HUES6 (cell line): ENCODE measurements at regions not wholly inside any gene's neighbourhood (a gene's known extent, or its start where the extent isn't known, plus 50 kb on each side); places are given as distances from the start of the nearest gene placed in this dataset.

ENCODE experiments used
- H3K27ac ChIP-seq: 2 replicates; pipeline ENCODE4 v1.7.0; 2013; ENCODE audit warnings: low read depth, mild to moderate bottlenecking, low read length, inconsistent platforms
- H3K27me3 ChIP-seq: 2 replicates; pipeline ENCODE4 v1.6.1; 2013; ENCODE audit warnings: low read length; ENCODE audit not compliant: control insufficient read depth, insufficient read depth
- H3K36me3 ChIP-seq: 2 replicates; pipeline ENCODE4 v1.6.1; 2013; ENCODE audit warnings: low read length; ENCODE audit not compliant: control insufficient read depth, insufficient read depth
- H3K4me1 ChIP-seq: 2 replicates; pipeline ENCODE4 v1.6.1; 2013; ENCODE audit warnings: low read length; ENCODE audit not compliant: control insufficient read depth, insufficient read depth
- H3K4me3 ChIP-seq: 2 replicates; pipeline ENCODE4 v1.5.1; 2013; ENCODE audit warnings: low read depth, low read length
- H3K9ac ChIP-seq: one replicate; pipeline ENCODE4 v1.6.1; 2013; ENCODE audit warnings: mild to moderate bottlenecking, low read length
- H3K9me3 ChIP-seq: 2 replicates; pipeline ENCODE4 v1.6.1; 2013; ENCODE audit warnings: low read depth, low read length; ENCODE audit not compliant: control insufficient read depth, insufficient read depth

DNA sequence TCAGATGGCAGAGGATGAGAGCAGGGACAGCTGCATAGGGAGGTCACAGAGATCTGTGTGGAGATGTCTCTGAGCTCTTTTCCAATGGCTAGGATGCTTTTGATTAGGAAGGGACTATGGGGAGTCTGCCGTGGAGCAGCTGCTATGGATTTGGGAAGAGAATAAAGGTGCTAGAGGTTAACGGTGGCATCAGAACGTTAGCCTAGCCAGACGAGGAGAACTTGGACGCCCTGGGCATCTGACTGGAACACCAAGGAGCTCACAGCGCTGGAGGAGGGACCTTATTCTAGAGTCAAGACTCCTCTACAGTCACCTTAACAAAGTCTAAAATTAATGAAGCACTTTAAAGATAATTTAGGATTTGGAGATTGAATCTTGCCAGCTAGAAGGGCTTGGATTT is 157.2 kb upstream of the B3GAT1 start:
- H3K36me3 ChIP-seq, result no peaks in the 10 kb centered on the region
- H3K4me1 ChIP-seq, result no peaks in the 10 kb centered on the region
- H3K4me3 ChIP-seq, result no peak overlapping the region
- H3K27ac ChIP-seq, result no peak overlapping the region
- H3K9ac ChIP-seq, result no peak overlapping the region
- no peaks in the 10 kb centered on the region for H3K9me3 ChIP-seq
- H3K27me3 ChIP-seq, result no peaks in the 10 kb centered on the region

DNA sequence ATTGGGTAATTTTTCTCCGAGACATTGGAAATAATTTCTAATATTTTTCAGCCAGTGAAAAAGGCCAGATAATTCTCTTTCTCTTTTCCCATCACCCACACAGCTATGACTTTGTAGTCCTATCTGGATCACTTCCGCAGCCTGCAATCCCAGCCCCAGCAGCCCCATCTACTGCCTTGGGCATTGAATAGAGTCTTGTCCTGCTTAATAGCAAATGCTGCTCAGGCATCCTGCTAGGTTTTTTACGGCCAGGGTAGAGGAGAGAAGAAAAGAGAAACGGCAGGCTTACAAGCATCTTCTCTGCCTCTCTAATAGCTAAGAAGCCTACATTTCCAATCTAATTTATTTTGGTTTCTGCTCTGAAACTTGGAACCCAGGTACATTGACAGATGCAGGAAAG is 154.3 kb upstream of the B3GAT1 start:
- Histone ChIP-seq H3K4me1 (peaks cover 1% of the 10 kb centered on the region; the same call in 1 of the 2 replicates), H3K27me3 (no peaks in the 10 kb centered on the region), H3K27ac (no peak overlapping the region), H3K9ac (no peak overlapping the region), H3K9me3 (no peaks in the 10 kb centered on the region), H3K4me3 (no peak overlapping the region), H3K36me3 (no peaks in the 10 kb centered on the region)

DNA sequence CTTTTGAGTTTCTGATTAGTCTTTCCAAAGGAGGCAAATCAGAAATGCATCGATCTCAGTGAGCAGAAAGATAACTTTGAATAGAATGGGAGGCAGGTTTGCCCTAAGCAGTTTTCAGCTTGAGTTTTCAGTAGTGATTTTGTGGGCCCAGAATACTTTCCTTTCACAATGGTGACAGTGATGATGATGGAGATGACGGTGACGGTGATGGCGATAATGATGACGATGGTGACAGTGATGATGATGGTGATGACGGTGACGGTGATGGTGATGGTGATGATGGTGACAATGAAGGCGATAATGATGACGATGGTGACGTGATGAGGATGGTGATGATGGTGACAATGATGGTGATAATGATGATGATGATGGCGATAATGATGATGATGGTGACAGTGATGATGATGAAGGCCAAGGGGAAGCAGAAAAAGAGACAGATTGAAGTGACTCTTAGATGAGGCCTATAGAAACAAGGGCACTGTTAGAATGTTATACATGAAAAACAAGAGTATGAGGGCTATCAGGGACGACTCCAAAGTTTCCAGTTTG is 153.4 kb upstream of the B3GAT1 start:
- H3K9me3 ChIP-seq, result no peaks in the 10 kb centered on the region
- H3K9ac ChIP-seq, result no peak overlapping the region
- H3K27ac ChIP-seq, result no peak overlapping the region
- H3K36me3 ChIP-seq, result no peaks in the 10 kb centered on the region
- no peak overlapping the region for H3K4me3 ChIP-seq
- no peaks in the 10 kb centered on the region for H3K27me3 ChIP-seq
- peaks cover 10% of the 10 kb centered on the region; the same call in 1 of the 2 replicates for H3K4me1 ChIP-seq

DNA sequence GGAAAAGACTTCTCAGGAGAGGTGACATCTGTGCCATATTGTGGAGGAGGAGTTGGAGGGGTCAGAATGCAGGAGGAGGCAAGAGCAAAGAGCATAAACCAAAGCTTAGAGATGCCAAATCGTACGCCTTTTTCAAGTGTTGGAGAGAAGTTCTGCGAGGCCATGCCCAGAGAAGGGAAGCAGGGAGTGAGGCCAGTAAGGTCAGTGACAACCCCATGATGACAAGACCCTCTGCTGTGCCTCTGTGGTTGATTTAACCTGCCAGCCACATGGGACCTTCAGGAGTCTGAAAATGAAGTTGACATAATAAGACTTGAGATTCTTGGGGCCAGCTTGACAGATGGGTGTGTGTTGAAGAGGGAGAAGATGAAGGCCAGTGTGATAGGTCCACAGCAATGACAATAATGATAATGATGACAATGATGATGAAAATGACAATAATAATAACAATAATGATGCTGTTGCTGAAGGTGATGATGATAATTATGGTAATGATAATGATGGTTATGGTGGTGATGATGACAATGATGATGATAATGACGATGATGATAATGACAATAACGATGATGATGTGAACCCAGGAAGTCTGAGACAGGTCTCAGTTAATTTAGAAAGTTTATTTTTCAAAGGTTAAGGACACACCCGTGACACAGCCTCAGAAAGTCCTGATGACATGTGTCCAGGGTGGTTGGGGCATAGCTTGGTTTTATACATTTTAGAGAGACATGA is 152.6 kb upstream of the B3GAT1 start:
- Histone ChIP-seq H3K27me3 (no peaks in the 10 kb centered on the region), H3K9me3 (no peaks in the 10 kb centered on the region), H3K4me1 (peaks cover 17% of the 10 kb centered on the region; the same call in 1 of the 2 replicates), H3K36me3 (no peaks in the 10 kb centered on the region), H3K9ac (no peak overlapping the region), H3K4me3 (no peak overlapping the region), H3K27ac (no peak overlapping the region)

DNA sequence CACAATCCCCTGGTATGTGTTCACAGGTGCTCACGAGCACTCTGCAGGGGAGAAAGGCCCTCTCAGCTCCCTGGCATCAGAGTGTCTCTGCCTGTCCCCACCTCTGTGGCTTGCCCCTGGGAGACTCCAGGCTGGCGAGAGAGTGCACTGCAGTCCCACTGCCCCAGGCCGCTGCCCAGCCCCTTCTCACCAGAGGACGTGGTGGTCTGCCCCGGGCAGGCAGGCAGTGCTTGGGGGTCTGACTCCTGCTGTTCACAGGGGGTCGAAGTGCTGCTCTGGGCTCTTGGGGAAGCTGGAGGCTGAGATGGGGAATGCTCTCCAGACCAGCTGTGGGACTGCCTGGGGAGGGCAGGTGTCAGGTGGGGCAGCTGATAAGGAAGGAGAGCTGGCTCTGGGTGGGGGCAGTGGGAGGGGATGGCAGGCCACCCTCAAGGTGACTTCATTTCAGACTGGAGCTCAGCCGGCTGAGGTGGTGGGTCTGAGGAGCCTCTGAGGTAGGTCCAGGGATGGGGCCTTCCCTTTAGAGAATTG is 151.0 kb upstream of the B3GAT1 start:
- H3K9me3 ChIP-seq, result no peaks in the 10 kb centered on the region
- no peaks in the 10 kb centered on the region; the same call in 1 of the 2 replicates for H3K27me3 ChIP-seq
- H3K27ac ChIP-seq, result no peak overlapping the region

DNA sequence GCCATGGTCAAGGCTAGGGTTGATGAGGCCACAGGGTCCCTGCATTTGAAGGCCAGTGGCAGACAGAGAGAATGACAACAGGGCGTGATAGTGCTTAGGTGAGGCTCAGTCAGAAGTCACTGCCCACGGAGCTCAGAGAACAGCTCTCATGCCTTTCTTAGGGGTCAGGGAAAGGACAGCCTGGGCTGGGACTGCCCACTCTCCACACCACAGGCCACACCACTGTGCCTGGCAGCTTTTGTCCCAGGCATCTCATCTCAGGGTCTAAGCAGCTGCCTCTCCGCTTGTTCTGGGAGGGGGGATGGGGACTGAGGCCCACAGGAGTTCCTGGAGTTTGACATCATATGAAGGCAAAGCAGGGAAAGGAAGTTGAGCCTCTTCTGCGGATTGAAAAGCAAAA is 150.2 kb upstream of the B3GAT1 start:
- no peaks in the 10 kb centered on the region for H3K9me3 ChIP-seq
- H3K36me3 ChIP-seq, result no peaks in the 10 kb centered on the region
- H3K4me3 ChIP-seq, result no peak overlapping the region
- no peak overlapping the region for H3K27ac ChIP-seq
- peaks cover 19% of the 10 kb centered on the region; the same call in 1 of the 2 replicates for H3K4me1 ChIP-seq
- H3K27me3 ChIP-seq, result no peaks in the 10 kb centered on the region; the same call in 1 of the 2 replicates
- no peak overlapping the region for H3K9ac ChIP-seq

More for the DNA sequence above, 151.0 kb upstream of the B3GAT1 start:
- Histone ChIP-seq H3K4me3 (no peak overlapping the region), H3K9ac (no peak overlapping the region), H3K4me1 (peaks cover 19% of the 10 kb centered on the region; the same call in 1 of the 2 replicates), H3K36me3 (no peaks in the 10 kb centered on the region)

DNA sequence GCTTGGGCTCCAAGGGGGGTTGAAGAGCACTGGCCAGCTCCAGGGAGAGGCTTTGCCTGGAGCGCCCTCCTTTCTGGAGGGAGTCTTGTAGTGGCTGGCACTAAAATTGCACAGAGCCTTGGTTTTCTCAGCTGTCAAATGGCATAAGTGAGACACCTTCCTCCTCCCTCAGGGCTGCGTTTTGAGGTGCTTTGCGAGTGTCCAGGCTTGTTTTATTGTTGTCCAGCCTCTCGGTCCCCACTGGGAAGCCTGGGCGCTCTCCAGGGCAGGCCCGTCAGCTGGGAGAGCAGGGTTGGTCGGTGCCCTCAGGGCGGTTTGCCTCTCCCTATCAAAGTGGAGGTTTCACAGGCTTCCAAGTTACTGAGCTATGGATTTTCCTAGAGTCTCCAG is 149.3 kb upstream of the B3GAT1 start:
- Histone ChIP-seq H3K27me3 (no peaks in the 10 kb centered on the region; the same call in 1 of the 2 replicates), H3K36me3 (no peaks in the 10 kb centered on the region), H3K4me1 (peaks cover 19% of the 10 kb centered on the region; the same call in 1 of the 2 replicates), H3K4me3 (no peak overlapping the region), H3K9ac (no peak overlapping the region), H3K9me3 (no peaks in the 10 kb centered on the region), H3K27ac (no peak overlapping the region)

DNA sequence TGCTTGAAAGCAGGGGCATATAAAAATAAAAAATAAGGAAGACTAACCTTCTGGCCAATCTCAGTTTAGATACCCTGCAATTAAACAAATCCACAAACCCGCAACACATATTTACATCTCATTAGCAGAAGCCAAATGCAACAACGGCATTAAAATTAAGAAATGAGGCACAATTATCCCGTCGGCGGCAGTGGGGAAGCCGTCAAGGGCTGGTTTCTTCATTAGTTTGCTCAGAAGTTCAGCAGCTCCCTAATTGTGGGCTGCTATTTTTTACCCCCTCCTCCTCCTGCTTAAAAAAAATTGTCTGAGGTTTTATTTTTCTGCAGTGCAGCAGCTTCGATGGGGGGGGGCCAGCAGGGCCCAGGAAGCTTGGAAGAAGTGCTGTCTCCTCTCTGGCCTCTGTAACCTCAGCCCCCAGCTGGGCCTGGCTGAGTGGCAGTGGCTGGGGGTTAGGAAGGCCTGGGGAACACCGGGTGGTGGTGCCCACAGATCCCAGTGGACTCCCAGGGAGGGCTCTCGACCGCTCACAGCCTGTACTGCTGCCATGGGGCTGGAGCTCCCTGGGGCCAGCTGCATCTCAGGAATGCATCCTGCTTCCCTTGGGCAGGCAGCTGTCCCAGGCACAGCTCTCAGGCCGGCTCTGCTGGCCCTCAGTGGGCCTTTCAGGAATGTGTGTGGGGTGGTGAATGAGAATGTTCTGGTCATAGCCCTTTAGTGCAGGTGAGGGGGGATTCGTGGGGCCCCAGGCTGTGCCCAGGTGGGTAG is 148.7 kb upstream of the B3GAT1 start:
- H3K36me3 ChIP-seq, result no peaks in the 10 kb centered on the region
- H3K9me3 ChIP-seq, result no peaks in the 10 kb centered on the region
- H3K27ac ChIP-seq, result no peak overlapping the region
- no peak overlapping the region for H3K9ac ChIP-seq
- H3K27me3 ChIP-seq, result no peaks in the 10 kb centered on the region; the same call in 1 of the 2 replicates
- peaks cover 19% of the 10 kb centered on the region; the same call in 1 of the 2 replicates for H3K4me1 ChIP-seq
- H3K4me3 ChIP-seq, result no peak overlapping the region

DNA sequence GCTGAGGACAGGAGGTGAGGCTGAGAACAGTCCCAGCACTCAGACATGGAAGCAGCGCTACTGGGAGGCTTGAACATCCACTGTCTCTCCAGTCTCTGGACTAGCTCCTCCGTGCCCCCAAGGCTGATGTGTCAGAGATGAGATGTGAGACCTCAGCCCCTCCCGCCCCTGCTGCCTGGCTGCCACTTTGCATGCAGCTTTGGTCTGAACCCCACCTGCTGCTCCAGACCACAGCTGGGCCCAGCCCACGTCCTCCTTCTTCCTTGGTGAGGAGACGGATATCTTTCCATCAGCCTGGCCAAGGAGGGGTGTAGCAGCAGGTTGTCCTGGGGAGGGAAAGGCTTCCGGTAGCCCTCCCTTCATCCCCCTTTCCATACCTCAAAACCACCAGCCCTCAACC is 148.0 kb upstream of the B3GAT1 start:
- H3K9ac ChIP-seq, result no peak overlapping the region

DNA sequence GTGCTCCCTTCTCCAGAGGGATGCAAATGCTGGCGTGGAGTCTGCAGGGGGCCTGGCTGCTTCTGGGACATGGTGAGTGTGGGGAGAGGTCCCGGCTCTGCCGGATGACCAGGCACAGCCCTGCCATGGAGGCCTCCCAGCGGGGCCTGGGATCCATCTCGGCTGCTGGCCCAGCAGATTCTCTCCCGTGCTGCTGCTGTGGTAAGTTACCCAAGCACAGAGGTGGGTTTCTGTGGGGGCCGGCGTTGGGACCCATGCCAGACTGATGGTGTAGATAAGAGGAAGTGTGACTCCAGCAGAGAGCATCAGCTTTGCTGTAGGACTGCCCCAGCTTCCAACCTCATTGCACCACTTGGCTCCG is 147.5 kb upstream of the B3GAT1 start:
- Histone ChIP-seq H3K4me1 (peaks cover 19% of the 10 kb centered on the region; the same call in 1 of the 2 replicates), H3K9ac (no peak overlapping the region), H3K9me3 (no peaks in the 10 kb centered on the region), H3K4me3 (no peak overlapping the region), H3K27me3 (no peaks in the 10 kb centered on the region; the same call in 1 of the 2 replicates), H3K36me3 (no peaks in the 10 kb centered on the region), H3K27ac (no peak overlapping the region)

More for the DNA sequence above, 148.0 kb upstream of the B3GAT1 start:
- no peaks in the 10 kb centered on the region for H3K9me3 ChIP-seq
- no peaks in the 10 kb centered on the region; the same call in 1 of the 2 replicates for H3K27me3 ChIP-seq
- no peaks in the 10 kb centered on the region for H3K36me3 ChIP-seq
- peaks cover 19% of the 10 kb centered on the region; the same call in 1 of the 2 replicates for H3K4me1 ChIP-seq
- H3K4me3 ChIP-seq, result no peak overlapping the region
- H3K27ac ChIP-seq, result no peak overlapping the region
